NT2/D1 (cell line): ENCODE measurements at regions not wholly inside any gene's neighbourhood (a gene's known extent, or its start where the extent isn't known, plus 50 kb on each side); places are given as distances from the start of the nearest gene placed in this dataset.

Experiments
- DNase-seq: peaks from one replicate; pipeline ENCODE4 v3.0.0-alpha.2; 2011; ENCODE audit warnings: low read depth, low spot score
- H3K27me3 ChIP-seq: 2 replicates; pipeline ENCODE4 v1.6.0; 2011; ENCODE audit warnings: mild to moderate bottlenecking; ENCODE audit not compliant: insufficient read length, insufficient read depth
- H3K36me3 ChIP-seq: 2 replicates; pipeline ENCODE4 v1.6.1; 2011; ENCODE audit warnings: mild to moderate bottlenecking, low read length, mixed read lengths; ENCODE audit not compliant: insufficient read depth, insufficient read length
- H3K4me1 ChIP-seq: 2 replicates; pipeline ENCODE4 v1.5.1; 2011; ENCODE audit not compliant: insufficient read depth, insufficient read length
- H3K4me3 ChIP-seq: 2 replicates; pipeline ENCODE4 v1.5.1; 2011; ENCODE audit warnings: low read depth; ENCODE audit not compliant: insufficient read length
- H3K9ac ChIP-seq: 2 replicates; pipeline ENCODE4 v1.6.0; 2011; ENCODE audit warnings: low read depth; ENCODE audit not compliant: insufficient read length
- H3K9me3 ChIP-seq: 2 replicates; pipeline ENCODE4 v1.5.1; 2011; ENCODE audit warnings: mild to moderate bottlenecking, low read length; ENCODE audit not compliant: insufficient read depth
- SUZ12 ChIP-seq: IDR thresholded peaks from 2 replicates; pipeline ENCODE4 v1.6.1; 2011; ENCODE audit not compliant: insufficient read length, insufficient read depth; ENCODE audit errors: extremely low read depth
- YY1 ChIP-seq: IDR thresholded peaks from 2 replicates; pipeline ENCODE4 v1.6.1; 2011; ENCODE audit not compliant: insufficient read length, insufficient read depth
- ZNF274 ChIP-seq: IDR thresholded peaks from 2 replicates; pipeline ENCODE4 v1.6.1; 2011; ENCODE audit warnings: mild to moderate bottlenecking, low read depth, low read length

DNA sequence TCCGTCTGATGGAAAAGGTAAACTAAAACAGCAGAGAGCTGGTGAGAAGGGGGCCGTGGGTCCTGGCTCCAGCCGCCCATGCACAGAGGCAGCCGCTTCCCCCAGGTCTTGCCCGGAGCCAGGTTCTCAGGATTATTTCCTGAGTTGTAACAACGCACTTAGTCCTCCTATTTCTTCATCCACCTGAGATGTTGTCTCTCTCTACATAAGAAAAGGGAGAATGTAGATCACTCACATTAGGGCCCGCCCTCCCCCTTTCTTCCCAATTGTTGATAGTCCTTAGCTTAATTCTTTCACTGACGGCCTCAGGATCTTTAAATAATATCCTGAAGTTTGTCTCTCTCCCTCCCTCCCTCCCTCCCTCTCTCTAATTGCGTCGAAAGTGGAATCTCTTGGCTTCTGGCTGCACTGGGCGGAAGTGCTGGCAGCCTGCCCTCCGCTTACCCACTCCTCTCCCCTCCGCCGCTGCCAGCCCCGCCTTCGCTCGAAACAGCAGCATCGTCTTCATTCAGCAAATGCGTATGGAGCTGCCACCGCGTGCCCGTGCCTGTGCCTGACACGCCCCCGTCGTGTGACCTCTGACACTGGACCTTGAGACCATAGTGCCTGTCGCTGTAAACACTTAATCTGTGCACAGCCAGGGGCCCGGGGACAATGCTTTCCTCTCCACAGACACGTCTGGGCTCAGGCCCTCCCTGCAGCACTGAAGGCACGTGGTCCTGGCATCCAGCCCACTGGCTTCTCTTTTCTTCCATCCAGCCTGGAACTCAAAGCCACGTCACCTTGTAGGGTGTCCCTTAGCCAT, 174.5 kb upstream of the PPP2R2D start:
- DNase-seq, result no peak
- peak overlapping the region; percentile 21 for H3K9ac ChIP-seq
- H3K36me3 ChIP-seq, result no peaks in the 10 kb centered on the region
- no peaks in the 10 kb centered on the region for H3K9me3 ChIP-seq
- H3K4me3 ChIP-seq, result no peak overlapping the region
- peaks cover 13% of the 10 kb centered on the region for H3K4me1 ChIP-seq
- TF ChIP-seq YY1, result no peak
- TF ChIP-seq ZNF274, result no peak
- no peak for TF ChIP-seq SUZ12
- peaks cover 17% of the 10 kb centered on the region for H3K27me3 ChIP-seq

- H3K9me3 ChIP-seq, result no peaks in the 10 kb centered on the region
- no peaks in the 10 kb centered on the region for H3K36me3 ChIP-seq
- no peak overlapping the region for H3K9ac ChIP-seq
- no peak overlapping the region for H3K4me3 ChIP-seq
- TF ChIP-seq YY1 (no peak), SUZ12 (no peak), ZNF274 (no peak)
- H3K4me1 ChIP-seq, result peaks cover 13% of the 10 kb centered on the region
- no peak for DNase-seq
- peaks cover 17% of the 10 kb centered on the region for H3K27me3 ChIP-seq
Observed at GRCh38 chr10:131726967-131727366, 173.8 kb upstream of the PPP2R2D start.

GRCh38 chr10:131727560-131727959, 173.2 kb upstream of the PPP2R2D start:
- H3K9me3 ChIP-seq, result peaks cover 4% of the 10 kb centered on the region; the same call in 1 of the 2 replicates
- DNase-seq, result no peak
- H3K27me3 ChIP-seq, result peaks cover 17% of the 10 kb centered on the region
- TF ChIP-seq ZNF274 (no peak), YY1 (no peak), SUZ12 (no peak)
- no peaks in the 10 kb centered on the region for H3K36me3 ChIP-seq
- H3K4me1 ChIP-seq, result peaks cover 13% of the 10 kb centered on the region
- no peak overlapping the region for H3K9ac ChIP-seq
- H3K4me3 ChIP-seq, result no peak overlapping the region

DNA sequence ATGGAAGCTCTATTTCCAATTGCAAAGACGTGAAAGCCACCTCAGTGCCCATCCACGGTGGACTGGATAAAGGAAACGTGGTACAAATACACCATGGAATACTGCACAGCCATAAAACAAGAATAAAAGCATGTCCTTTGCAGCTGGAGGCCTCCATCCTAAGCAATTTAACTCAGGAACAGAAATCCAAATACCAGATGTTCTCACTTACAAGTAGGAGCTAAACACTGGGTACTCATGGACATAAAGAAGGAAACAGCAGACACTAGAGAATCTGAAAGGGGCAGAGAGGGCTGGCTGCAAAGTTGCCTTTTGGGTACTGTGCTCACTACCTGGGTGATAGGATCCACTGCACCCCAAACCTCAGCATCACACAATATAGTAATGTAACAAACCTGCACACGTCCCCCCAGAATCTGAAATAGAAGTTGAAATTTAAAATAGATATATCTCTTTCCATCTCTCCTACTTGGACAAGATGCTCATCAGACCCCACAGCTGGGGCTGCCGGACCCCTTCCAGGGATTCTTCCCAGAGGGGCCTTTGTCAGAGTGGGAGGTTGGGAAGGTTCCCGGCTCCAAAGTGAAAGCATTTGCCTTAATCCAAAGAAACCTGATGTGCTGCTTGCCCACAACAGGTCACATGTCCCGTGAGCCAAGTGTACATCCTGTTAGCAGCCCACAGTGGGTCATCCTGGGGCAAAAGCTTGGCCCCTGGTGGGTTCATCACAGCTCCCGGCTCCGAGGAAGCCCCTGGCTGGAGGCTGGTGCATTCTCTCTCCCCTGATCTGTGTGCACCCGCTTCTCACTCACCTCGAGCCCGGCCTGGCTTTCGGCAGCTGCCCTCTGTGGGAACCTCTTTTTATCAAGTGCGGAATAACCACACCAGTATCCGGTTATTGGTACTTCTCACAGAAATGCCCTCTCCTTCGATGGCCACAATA, 172.3 kb upstream of the PPP2R2D start:
- DNase-seq, result no peak
- peaks cover 17% of the 10 kb centered on the region for H3K27me3 ChIP-seq
- no peaks in the 10 kb centered on the region for H3K36me3 ChIP-seq
- no peak overlapping the region for H3K9ac ChIP-seq
- peaks cover 13% of the 10 kb centered on the region for H3K4me1 ChIP-seq
- TF ChIP-seq SUZ12 (no peak), YY1 (no peak), ZNF274 (no peak)
- peaks cover 4% of the 10 kb centered on the region; the same call in 1 of the 2 replicates for H3K9me3 ChIP-seq
- H3K4me3 ChIP-seq, result no peak overlapping the region

GRCh38 chr10:131729361-131729760, 171.4 kb upstream of the PPP2R2D start:
- H3K9ac ChIP-seq, result no peak overlapping the region
- no peak for TF ChIP-seq ZNF274
- no peak for TF ChIP-seq YY1
- TF ChIP-seq SUZ12, result no peak
- peaks cover 13% of the 10 kb centered on the region for H3K4me1 ChIP-seq
- no peaks in the 10 kb centered on the region for H3K36me3 ChIP-seq
- peaks cover 4% of the 10 kb centered on the region; the same call in 1 of the 2 replicates for H3K9me3 ChIP-seq
- no peak overlapping the region for H3K4me3 ChIP-seq
- DNase-seq, result no peak
- H3K27me3 ChIP-seq, result peaks cover 17% of the 10 kb centered on the region

DNA sequence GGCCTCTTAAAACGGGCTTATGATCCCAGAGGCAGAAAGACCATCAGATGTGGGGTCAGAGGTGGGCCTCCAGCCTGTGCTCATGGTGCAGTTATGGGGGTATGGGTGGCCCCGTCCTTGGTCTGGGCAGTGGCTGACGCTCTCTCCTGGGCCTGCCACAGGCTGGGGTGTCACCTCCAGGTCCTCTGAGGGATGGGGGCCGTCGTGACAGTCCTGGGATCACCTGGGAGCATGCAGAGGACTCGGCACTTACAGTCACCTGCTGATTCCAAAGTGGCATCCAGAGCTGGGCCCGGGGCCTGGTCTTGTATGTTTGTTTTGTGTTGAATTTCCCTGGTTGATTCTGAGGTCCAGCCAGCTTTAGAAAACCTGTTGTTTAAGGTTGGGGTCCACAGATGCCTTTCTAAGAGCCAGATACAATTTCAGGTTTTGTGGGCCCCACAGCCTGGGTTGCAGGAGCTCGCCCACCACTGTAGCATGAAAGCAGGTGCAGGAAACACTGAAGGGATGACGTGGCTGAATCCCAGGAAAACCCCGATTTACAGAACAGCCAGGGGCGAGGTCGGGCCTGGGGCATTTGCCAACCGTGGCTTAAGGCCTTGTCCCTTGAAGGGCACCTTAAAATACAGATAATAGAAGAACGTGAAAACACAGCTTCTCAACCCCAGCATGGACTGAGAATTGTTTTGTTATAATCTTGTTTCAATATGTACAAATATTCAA, 170.7 kb upstream of the PPP2R2D start:
- peaks cover 16% of the 10 kb centered on the region for H3K27me3 ChIP-seq
- no peak overlapping the region for H3K9ac ChIP-seq
- no peaks in the 10 kb centered on the region for H3K36me3 ChIP-seq
- H3K4me3 ChIP-seq, result no peak overlapping the region
- peaks cover 4% of the 10 kb centered on the region; the same call in 1 of the 2 replicates for H3K9me3 ChIP-seq
- DNase-seq, result no peak
- H3K4me1 ChIP-seq, result peaks cover 13% of the 10 kb centered on the region
- no peak for TF ChIP-seq ZNF274
- TF ChIP-seq SUZ12, result no peak
- TF ChIP-seq YY1, result no peak

- peaks cover 13% of the 10 kb centered on the region for H3K27me3 ChIP-seq
- no peak overlapping the region for H3K9ac ChIP-seq
- no peak for TF ChIP-seq SUZ12
- no peak for TF ChIP-seq YY1
- TF ChIP-seq ZNF274, result no peak
- H3K9me3 ChIP-seq, result peaks cover 4% of the 10 kb centered on the region; the same call in 1 of the 2 replicates
- H3K4me1 ChIP-seq, result peaks cover 9% of the 10 kb centered on the region
- H3K4me3 ChIP-seq, result no peak overlapping the region
- H3K36me3 ChIP-seq, result no peaks in the 10 kb centered on the region
- no peak for DNase-seq
Observed at GRCh38 chr10:131730771-131731497, 169.9 kb upstream of the PPP2R2D start.
